ENCODE measurements at regions not wholly inside any gene's neighbourhood (a gene's known extent, or its start where the extent isn't known, plus 50 kb on each side); places are given as distances from the start of the nearest gene placed in this dataset.

- no peaks in the 10 kb centered on the region for H3K4me1 ChIP-seq
- no peak overlapping the region for H3K4me3 ChIP-seq
- H3K27me3 ChIP-seq: no peaks in the 10 kb centered on the region
- intact Hi-C loops (cut with DNase I): no loop called here
- no peaks in the 10 kb centered on the region for H3K36me3 ChIP-seq
- DNase-seq (ENCODE audit: extremely low spot score): no peak
- H3K9me3 ChIP-seq: no peaks in the 10 kb centered on the region
- no peak overlapping the region for H3K27ac ChIP-seq (replicated peaks in 1 of 4)
- 62% methylated on average over 3 of the region's 3 CpGs for WGBS
- no peak for TF ChIP-seq EP300 (IDR thresholded peaks at IDR 0.05)
- no peak for TF ChIP-seq POLR2AphosphoS5 (IDR thresholded peaks at IDR 0.05)
- TF ChIP-seq CTCF (IDR thresholded peaks at IDR 0.05): no peak
- TF ChIP-seq POLR2A (IDR thresholded peaks at IDR 0.05; ENCODE audit: low read depth): no peak
These were observed 533.5 kb downstream of the SH2D4B start for GRCh38 chr10:81071087-81071796.

GRCh38 chr10:81073155-81073554, 535.5 kb downstream of the SH2D4B start:
- no peaks in the 10 kb centered on the region for H3K4me1 ChIP-seq
- intact Hi-C loops (cut with DNase I): no loop called here
- WGBS: 84% methylated on average over 2 of the region's 2 CpGs
- H3K4me3 ChIP-seq: no peak overlapping the region
- no peak for DNase-seq (ENCODE audit: extremely low spot score)
- no peaks in the 10 kb centered on the region for H3K27me3 ChIP-seq
- H3K27ac ChIP-seq (replicated peaks in 1 of 4): no peak overlapping the region
- no peaks in the 10 kb centered on the region for H3K36me3 ChIP-seq
- no peak for TF ChIP-seq POLR2AphosphoS5 (IDR thresholded peaks at IDR 0.05)
- no peak for TF ChIP-seq POLR2A (IDR thresholded peaks at IDR 0.05; ENCODE audit: low read depth)
- TF ChIP-seq EP300 (IDR thresholded peaks at IDR 0.05): no peak
- no peak for TF ChIP-seq CTCF (IDR thresholded peaks at IDR 0.05)
- no peaks in the 10 kb centered on the region for H3K9me3 ChIP-seq

DNA sequence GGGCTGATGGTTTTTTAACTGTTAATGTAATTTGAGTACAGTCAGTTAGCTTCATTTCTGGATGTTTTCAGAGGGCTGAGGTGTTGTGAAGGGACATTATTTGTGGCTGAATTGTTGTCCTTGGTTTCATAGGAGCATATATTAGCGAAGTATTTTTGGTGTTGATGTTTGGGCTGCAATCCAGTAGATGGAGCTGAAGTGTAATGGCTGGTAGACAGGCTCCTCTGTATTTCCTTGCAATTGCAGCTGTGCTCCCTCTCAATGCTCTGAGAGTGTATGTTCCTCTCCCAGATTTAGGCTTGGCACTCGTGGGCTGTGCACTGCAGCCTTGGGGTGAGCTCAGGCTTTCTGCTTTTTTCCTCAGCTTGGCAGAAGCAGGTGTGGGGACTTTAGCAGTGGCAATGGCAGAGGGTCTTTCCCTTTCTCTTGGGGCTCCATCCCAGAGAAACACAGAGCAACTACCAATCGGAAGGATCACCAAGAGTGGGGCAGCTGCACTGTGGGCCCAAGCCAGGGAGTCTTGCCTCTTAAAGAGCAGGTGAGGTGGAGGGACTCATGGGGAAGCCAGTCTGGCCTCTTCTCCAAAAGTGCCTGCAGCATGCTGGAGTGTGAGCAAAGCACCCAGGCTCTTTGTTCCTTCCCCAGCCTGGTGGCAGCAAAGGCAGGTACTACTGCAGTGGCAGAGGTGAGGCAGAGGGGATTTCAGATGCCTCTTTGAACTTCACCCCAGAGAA, 544.4 kb downstream of the SH2D4B start:
- DNase-seq (ENCODE audit: extremely low spot score): no peak
- WGBS: 74% methylated on average over 3 of the region's 3 CpGs
- no peak for TF ChIP-seq POLR2AphosphoS5 (IDR thresholded peaks at IDR 0.05)
- TF ChIP-seq CTCF (IDR thresholded peaks at IDR 0.05): no peak
- TF ChIP-seq POLR2A (IDR thresholded peaks at IDR 0.05; ENCODE audit: low read depth): no peak
- TF ChIP-seq EP300 (IDR thresholded peaks at IDR 0.05): no peak
- no peak overlapping the region for H3K27ac ChIP-seq (replicated peaks in 1 of 4)
- intact Hi-C loops (cut with DNase I): no loop called here
- H3K9me3 ChIP-seq: no peaks in the 10 kb centered on the region
- H3K27me3 ChIP-seq: no peaks in the 10 kb centered on the region
- H3K36me3 ChIP-seq: no peaks in the 10 kb centered on the region
- H3K4me3 ChIP-seq: no peak overlapping the region
- H3K4me1 ChIP-seq: no peaks in the 10 kb centered on the region

GRCh38 chr10:81082621-81083376, 545.1 kb downstream of the SH2D4B start:
- intact Hi-C loops (cut with DNase I): no loop called here
- TF ChIP-seq POLR2A (IDR thresholded peaks at IDR 0.05; ENCODE audit: low read depth) (no peak), EP300 (IDR thresholded peaks at IDR 0.05) (no peak), POLR2AphosphoS5 (IDR thresholded peaks at IDR 0.05) (no peak), CTCF (IDR thresholded peaks at IDR 0.05) (no peak)
- no peaks in the 10 kb centered on the region for H3K9me3 ChIP-seq
- WGBS: 68% methylated on average over 5 of the region's 5 CpGs
- H3K4me1 ChIP-seq: no peaks in the 10 kb centered on the region
- H3K27me3 ChIP-seq: no peaks in the 10 kb centered on the region
- DNase-seq (ENCODE audit: extremely low spot score): no peak
- no peak overlapping the region for H3K4me3 ChIP-seq
- H3K27ac ChIP-seq (replicated peaks in 1 of 4): no peak overlapping the region
- H3K36me3 ChIP-seq: no peaks in the 10 kb centered on the region

All from esophagus muscularis mucosa (tissue), 4 donors.